Activated effector memory CD4-positive, alpha-beta T cell treated with Interleukin-2 at 50 U/mL for 16 hours (primary cell): ENCODE measurements at regions not wholly inside any gene's neighbourhood (a gene's known extent, or its start where the extent isn't known, plus 50 kb on each side); places are given as distances from the start of the nearest gene placed in this dataset.
"Not testable (repeated sequence)": the region's sequence is repeated elsewhere in the genome, so short reads cannot be mapped to it uniquely, and the experiment has no call there.

Source experiments
- DNase-seq: peaks from one replicate; pipeline ENCODE4 v3.0.0-alpha.2; 2020

DNA sequence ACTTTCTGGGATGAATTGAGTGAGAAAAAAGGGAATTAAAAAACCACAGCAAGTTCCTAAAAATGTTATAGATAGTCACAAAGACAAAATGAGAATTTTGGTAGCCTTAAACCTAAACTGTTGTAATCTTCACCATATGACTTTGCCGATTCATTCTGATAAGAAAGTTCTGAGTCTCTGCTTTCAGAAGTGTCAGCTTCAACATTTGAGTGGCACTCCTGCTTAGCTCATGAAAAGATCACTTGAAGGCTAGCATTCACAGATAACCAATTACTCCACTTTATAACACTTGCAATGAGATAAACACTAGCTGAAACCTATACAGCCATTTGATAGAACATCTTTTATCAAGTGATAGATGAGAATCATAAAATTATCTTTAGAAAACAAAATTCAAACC, 288.1 kb upstream of the POU1F1 start:
- DNase-seq = no peak

DNA sequence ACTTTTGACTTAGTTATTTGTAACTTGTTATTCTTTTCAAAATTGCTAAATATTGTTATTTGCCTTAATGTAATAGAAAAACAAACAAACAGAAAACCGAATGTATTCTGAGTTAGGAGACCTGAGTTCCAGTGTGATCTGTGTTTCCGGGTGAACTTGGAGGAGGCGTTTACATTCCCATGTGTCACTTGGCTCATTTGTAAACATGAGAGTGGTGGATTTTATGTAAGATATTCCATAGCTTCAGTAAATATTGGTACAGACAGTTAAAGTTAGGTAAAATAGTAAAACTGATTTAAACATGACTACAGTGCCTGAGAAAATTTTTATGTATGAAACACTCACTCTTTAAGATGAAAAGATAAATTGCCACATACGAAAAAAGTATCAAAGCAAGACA, 287.3 kb upstream of the POU1F1 start:
- no peak for DNase-seq

DNA sequence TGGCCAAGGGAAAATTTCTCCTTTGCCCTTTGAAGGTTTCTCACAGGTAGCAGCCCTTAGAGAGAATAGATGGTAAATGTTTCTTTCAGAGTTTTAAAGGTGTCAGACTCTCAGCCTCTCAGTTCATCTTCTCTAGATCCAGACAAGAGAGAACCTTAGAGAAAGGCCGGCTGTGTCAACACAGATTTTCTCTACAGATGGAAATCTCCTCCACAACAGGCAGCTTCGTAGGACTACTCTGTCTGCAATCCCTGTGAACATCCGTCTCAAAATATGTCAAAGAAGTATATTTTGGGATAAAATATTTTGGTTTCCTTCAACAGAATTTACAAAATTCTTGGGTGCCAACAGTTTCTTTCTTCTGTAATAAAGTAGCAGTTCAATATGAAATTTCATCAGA, 282.1 kb upstream of the POU1F1 start:
- DNase-seq = no peak

DNA sequence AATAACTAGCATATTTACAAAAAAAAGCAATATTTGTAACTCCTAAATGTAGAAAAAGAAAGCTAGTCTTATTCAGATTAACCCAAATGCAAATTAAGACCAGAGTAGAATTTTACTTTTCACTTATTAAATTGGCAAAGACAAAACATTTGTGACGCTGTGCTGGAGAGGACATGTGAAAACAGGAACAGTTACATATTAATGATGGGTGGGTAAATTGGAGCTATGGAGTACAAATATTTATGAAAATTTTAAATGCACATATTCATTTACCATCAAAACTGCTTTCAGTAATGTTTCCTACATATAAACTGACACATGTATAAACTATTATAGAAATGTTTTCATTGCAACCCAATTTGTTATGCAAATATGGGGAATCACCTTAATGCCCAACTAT, 278.9 kb upstream of the POU1F1 start:
- DNase-seq = no peak

DNA sequence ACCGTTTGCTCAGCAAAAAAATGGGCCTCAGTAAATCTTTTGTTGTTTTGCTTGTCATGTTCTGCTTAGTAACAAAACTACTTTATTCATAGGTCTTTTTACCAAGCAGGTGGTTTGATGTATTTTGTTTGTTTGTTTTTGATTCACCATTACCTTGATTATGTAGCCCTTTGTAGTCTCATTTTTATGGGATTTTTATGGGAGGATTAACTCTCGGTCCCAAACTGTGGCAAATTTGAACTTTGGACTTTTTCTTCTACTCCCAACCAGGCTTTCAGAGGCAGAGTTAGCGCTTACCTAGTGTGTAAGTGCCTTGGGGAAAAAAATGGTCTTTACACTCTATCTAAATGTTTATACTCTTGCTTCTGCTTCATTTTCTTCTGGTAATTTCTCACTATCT, 276.7 kb upstream of the POU1F1 start:
- no peak for DNase-seq

DNA sequence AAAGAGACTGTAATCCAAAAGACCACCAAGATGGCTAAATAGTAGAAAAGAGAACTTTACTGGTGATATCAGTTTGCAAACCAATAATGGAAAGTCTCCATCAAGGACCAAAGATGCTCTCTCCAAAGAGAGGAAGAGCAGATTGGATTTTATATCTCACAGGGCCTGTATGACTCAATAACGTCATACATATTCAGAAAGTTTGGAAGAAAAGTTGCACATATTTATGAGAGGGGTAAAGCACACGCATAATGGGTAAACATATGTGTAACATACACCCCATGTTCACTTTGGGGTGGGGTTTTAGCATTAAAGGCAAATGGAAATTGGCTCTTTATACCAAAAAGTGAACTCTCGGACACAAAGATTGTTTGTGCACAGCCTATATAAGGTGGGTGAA, 274.5 kb upstream of the POU1F1 start:
- no peak for DNase-seq

DNA sequence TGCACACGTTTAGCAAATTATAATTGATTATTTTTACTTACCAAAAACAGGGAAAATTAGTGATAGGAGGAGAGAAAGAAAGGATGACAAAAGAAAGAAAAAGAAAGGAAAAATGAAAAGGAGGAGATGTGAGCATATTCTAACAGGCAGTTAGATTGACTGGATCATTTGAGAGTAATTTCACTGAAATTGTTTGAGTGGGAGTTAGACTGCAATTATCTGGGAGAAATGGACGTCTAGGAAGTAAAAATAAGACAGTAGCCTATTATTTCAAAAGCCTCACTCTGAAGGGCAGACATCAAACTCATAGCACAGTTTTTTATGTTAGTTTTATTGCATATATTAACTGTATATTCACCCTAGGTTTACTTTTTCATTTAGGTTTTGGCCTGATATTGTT, 272.8 kb upstream of the POU1F1 start:
- no peak for DNase-seq

DNA sequence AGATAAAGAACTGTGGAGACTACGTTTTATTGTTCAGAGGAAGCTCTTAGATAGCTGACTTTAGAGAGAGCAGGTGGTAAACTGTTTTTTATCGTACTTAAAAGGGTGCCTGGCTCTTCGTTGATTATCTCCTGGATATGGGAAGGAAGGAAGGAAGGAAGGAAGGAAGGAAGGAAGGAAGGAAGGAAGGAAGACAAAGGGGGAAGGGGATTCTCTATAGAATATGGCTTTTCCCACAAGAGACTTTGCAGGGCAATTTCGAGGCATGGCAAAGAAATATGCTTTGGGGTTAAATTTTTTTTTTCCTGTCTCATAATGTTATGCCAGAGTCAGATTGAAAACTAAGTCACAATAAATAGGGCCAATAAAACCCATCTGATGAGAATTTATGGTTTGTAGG, 271.9 kb upstream of the POU1F1 start:
- DNase-seq = no peak

DNA sequence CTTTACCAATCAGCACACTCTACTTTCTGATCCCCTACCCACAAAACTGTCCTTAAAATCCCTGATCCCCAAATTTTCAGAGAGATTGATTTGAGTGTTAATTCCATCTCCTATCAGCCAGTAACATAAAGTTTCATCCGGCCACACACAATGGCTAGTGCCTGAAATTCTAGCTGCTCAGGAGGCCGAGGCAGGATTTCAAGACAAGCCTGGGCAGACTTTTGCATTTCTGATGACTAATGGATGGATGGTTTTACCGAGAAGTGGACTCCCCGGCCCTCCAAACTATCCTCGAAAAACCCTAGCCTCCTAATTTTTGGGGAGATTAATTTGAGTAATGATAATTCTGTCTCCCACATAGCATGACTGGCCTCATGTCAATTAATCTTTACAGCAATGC, 269.8 kb upstream of the POU1F1 start:
- no peak for DNase-seq

DNA sequence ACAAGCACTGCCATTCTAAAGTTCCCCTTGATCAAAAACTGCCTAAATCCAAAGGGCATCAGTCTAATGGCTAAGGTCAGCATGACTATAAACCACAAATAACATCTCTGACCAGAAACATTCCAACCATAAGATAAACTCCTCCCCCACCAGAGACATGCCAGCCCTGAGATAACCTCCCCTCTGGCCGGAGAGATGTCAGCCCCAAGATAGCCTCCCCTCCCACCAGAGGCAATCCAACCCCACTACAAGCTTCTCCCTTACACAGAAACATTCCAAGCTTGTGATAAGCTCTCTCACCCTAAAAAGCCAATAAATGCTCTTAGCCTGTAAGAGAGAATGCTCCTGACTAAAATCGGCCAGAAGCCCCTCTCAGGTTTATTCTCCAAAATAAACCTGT, 267.0 kb upstream of the POU1F1 start:
- DNase-seq = not testable (repeated sequence)

DNA sequence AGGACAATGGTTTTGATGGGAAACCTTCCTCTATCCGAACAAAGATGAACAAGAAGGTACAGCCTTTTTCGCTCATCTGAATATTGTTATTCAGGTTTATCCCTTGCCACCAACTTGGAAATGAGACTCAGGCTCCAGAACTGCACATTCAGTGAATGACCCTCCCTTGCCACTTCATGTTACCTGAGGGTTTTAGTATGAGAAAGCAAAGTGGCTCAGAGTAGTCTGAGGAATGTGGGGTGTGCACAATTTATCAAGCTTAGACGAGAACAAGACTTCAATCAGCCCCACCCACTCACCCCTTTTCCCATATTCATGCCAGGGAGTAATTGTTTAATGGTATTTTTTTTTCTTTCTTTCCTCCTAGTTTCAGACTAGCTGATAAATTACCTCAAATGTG, 265.3 kb upstream of the POU1F1 start:
- DNase-seq = no peak

DNA sequence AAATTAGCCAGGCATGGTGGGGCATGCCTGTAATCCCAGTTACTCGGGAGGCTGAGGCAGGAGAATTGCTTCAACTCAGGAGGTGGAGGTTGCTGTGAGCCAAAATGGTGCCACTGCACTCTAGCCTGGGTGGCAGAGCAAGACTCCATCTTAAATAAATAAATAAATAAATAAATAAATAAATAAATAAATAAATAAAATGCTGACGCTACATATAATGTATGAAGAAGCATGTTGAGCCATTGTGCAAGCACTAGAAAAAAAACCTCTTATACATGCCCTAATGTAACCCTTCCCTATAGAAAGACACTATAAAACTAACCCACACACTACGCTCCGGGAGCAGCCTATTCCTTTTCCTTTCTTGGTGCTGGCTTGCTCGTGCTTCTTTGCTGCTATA, 262.3 kb upstream of the POU1F1 start:
- DNase-seq = not testable (repeated sequence)

DNA sequence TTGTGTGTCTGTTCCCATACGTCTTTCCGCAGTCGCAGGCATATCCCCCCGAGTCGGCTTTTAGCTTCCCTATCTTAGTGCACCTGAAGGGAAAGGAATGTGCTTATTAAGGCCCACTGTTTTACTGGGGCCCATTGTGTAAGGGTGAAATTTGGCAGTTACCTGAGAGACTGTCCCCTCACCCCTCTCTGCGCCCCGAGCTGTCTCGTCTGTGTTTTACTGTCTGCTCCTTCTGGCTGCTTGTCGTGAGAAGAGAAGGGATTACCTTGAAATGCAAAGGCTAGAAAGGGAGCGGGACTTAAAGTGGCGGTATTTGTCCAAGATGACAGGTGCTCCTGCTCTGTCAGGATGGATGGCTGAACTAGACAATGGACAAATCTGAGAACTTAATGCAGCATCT, 233.0 kb upstream of the POU1F1 start:
- no peak for DNase-seq

DNA sequence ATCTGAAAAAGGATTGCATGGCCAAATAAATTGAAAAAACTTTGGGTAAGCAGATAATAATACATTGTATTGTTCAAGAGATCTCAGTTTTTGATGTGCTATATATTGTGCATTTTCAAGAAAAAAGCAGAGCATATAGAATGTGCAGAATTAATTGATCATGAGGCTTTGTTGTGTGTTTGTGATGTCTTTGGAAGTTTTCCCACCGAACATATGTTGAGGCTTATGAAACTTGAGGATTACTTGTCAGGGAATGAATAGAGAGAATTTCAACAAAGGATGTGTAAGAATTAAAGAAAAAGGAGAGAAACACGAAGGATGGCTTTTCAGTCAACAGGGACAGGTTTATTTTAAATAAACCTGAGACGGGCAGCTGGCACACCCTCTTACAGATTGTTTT, 232.5 kb upstream of the POU1F1 start:
- DNase-seq = no peak

DNA sequence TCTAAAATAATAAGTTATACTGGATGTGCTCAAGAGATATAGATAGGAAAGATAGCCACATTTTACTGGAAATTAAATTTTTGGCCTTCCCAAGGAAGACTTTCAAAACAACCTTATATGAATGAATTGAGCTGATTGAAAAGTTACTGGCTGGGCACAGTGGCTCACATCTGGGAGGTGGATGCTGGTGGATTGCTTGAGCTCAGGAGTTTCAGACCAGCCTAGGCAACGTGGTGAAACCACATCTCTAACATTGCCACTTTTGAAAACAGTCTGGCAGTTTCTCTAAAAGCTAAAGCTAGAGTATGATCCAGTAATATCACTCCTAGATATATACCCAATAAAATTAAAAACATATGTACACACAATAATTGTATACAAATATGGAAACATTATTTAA, 231.4 kb upstream of the POU1F1 start:
- no peak for DNase-seq

DNA sequence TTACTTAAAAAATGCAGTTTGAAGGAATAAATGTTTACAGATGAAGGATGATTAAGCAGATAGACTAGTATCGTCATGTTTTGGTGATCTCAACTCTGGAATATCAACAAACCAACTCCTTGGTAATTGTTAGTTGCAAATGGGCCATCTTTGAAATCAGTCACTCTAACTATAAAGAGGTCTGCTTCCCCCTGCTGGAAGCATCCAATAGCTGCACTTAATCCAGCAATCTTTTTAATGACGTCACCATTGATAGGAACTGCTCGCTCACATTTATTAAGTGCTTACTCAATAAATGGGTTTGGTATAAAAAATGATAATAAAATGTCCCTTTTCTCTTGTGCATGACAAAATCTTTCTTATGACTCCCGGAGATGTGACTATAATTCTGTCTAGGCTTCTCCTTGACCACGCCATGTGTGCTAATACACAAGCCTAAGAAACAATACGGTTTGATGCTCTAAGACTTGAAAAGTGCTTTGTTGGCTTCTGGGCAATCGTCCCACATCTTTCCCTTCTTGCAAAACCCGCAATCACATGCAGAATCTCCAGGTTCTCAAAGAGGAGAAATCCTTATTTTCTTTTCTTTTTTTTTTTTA, 227.6 kb upstream of the POU1F1 start:
- DNase-seq = no peak

DNA sequence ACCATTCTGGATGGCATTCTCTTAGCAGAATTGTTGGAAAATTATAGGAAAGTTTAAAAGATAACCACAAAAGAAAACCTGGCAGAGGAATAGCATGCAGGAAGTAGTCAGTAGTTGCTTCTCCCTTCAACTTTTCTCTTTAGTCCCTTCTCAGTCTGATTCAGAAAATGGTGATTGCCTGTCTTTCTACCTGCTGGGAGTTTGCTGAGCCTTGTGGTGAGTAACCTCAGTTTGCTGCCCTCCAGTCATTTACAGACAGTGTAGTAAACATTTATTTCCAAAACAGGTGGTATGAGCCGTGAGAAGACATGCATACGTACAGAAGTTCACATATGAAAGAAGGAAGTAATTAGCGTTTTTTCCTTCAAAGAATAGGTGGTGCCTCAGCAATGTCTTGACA, 224.7 kb upstream of the POU1F1 start:
- DNase-seq = no peak

DNA sequence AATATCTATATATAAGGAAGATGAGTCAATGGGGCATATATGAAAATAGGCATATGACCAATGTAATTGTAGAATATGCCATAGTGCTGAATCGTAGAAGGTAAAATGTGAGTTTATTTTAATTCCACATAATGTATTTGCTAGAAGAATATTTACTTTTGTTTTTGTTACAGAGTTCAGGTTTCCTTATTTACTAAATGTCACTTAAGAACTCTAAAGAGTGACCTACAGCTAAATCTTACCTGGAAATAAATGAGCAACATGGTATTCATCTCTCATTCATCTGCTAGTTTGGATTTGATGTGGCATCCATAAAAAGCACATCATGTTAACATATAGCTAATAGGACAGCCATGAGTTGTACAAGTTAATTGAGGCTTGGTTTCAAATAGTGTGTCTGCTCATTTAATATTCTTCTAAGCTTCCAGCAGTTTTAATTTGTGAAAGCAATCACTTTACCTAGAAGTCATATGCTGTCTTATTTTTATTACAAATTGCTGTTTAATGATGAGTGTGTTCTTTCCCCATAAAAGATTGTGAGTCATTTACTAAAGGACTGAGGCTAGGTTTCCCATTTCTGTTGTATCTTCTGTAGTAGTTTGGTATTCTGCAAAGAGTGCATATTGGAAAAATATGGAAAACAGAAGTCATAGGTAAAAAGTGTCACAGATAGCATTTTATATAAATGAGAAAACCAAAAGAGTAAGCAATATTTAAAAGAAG, 222.1 kb upstream of the POU1F1 start:
- DNase-seq = no peak

DNA sequence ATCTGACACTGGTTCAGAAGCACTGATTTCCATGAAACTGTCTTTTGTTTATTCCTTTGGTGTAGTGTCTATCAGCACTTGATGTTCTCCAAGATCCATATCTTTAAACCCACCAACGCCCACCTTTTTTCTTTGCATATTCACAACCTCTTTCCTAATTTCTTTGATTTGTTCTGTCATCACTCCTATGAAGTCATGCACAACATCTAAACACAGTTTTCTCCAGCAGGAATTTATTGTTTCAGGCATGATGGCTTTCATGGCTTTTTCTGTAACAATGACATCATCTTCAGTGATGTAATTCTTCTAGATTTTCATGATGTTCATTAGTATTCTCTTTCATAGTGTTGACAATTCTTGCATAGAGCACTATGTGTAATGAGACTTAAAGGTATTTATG, 219.6 kb upstream of the POU1F1 start:
- no peak for DNase-seq

DNA sequence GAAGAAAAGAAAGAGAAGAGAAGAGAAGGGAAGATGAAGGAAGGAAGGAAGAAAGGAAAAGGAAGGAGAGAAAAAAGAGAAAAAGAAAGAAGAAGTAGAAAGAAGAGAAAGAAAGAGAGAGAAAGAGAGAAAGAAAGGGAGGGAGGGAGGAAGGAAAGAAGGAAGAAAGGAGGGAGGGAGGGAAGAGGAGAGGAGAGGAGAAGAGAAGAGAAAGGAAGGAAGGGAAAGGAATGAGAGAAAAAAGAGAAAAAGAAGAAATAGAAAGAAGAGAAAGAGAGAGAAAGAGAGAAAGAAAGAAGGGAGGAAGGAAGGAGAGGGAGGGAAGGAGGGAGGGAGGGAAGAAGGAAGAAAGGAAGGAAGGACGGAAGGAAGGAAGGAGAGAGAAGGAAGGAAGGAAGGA, 217.9 kb upstream of the POU1F1 start:
- no peak for DNase-seq

DNA sequence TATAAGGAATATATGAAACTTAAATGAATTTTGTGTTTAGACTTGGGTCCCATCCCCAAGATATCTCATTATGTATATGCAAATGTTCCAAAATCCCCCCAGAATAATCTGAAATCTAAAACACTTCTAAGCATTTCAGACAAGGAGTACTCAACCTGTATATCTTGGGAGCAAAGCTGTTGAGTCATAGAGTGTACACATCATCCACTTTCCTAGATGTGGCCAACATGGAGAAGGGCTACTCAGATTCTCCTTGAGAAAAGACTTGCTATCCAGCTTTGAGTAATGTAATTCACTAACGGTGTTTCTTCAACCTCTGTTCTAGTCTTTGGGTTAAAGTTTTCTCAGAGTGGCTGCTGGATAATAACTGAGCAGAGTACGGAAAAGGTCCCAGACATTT, 215.5 kb upstream of the POU1F1 start:
- DNase-seq = no peak

DNA sequence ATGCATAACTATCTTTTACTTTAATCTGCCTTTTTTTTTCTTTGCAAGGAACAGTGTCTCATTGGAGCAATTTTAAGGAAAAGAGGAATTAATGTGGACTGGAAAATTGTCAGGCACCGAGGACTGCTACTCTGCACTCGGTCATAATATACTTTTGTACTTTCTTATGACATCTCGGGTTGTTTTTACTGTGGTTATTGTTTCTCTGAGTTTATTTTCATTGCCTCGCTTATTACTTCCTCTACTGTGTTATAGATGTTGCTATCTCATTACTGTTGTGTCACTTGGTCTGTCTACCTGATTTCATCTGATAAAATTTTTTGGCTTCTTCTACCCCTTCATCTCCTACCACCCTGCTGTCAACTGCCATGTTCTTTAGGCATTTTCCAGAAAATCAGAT, 213.5 kb upstream of the POU1F1 start:
- no peak for DNase-seq

DNA sequence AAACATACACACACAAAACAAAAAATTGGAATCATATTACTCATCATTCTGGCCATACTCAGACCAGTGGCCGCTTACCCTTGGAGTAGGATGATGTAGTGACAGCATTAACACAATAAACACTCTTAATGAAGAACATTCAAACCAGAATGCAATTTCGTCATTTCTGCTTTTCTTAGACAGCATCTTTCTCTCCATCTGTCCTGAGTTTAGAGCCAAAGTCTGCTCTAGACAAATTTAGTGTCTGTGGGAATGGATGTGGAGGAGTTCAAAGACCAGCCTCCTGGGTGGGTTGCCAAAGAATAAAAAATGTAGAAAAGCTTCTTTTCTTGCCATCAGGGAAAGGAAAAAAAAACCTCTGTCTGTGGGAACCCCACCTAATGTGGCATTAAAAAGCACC, 212.4 kb upstream of the POU1F1 start:
- no peak for DNase-seq

DNA sequence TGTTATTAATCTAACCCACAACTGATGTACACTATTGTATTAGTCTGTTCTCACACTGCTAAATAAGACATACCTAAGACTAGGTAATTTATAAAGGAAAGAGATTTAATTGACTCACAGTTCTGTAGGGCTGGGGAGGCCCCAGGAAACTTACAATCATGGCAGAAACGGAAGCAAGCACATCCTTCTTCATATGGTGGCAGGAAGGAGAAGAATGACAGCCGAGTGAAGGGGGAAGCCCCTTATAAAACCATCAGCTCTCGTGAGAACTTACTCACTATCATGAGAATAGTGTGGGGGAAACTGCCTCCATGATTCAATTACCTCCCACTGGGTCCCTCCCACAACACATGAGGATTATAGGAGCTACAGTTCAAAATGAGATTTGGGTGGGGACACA, 210.3 kb upstream of the POU1F1 start:
- not testable (repeated sequence) for DNase-seq

DNA sequence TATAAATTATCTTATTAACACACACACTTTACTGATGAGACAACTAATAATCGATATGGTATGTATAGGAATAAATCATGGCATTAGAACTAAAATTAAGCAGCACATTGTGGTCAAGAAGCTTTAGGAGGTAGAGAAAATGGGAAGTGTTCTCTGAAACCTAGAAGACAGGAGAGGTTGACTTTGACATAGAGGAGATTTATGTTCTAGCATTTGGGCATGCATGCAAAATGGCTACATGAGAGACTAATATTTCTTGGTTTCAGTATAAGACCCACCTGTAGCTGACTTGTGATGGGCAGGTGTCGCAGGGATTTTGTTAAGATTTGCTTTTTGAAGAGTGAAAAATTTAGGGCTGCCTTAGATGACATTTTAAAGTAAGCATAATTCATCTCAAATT, 209.7 kb upstream of the POU1F1 start:
- no peak for DNase-seq
